ENCODE measurements at regions not wholly inside any gene's neighbourhood (a gene's known extent, or its start where the extent isn't known, plus 50 kb on each side); places are given as distances from the start of the nearest gene placed in this dataset.

GRCh38 chr12:97711392-97711791, 248.8 kb downstream of the RMST start (continued):
- TF ChIP-seq, protein P1, sequence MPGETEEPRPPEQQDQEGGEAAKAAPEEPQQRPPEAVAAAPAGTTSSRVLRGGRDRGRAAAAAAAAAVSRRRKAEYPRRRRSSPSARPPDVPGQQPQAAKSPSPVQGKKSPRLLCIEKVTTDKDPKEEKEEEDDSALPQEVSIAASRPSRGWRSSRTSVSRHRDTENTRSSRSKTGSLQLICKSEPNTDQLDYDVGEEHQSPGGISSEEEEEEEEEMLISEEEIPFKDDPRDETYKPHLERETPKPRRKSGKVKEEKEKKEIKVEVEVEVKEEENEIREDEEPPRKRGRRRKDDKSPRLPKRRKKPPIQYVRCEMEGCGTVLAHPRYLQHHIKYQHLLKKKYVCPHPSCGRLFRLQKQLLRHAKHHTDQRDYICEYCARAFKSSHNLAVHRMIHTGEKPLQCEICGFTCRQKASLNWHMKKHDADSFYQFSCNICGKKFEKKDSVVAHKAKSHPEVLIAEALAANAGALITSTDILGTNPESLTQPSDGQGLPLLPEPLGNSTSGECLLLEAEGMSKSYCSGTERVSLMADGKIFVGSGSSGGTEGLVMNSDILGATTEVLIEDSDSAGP (CRISPR knock-in tag; IDR thresholded peaks at IDR 0.05) = no peak
- TF ChIP-seq RFX7 (CRISPR knock-in tag; IDR thresholded peaks at IDR 0.05) = no peak

DNA sequence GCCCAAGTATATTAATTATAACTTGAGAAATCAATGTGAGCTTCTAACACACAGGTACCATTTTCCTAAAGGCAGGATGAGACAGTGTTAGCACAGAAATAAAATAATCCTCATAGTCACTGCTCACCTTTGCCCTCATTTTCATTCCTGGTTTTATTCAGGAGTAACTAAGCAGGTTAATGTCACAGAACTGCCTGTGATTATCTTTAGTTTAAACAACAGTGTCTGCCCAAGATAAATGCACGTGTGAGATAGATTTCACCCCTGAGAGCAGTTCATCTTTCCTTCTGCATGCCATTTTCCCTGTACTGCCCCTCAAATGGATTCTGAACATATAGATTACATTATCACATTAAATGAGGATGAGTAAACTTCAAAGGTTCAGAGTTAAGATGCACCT, 250.7 kb downstream of the RMST start:
- ChIA-PET POLR2A (no interaction called here), CTCF (ENCODE audit: low intra/inter-chr PET ratio) (no interaction called here)
- no peak for ATAC-seq
- H3K4me1 ChIP-seq (replicated peaks in 1 of 2; ENCODE audit: control insufficient read depth in 2 of 2, insufficient read depth in 2 of 2, low read length in 2 of 2) = no peaks in the 10 kb centered on the region
- no peaks in the 10 kb centered on the region for H3K9me3 ChIP-seq (replicated peaks; ENCODE audit: control insufficient read depth, insufficient read depth, low read depth, low read length)
- H4K20me1 ChIP-seq (replicated peaks; ENCODE audit: control insufficient read depth, insufficient read depth, low read length) = no peaks in the 10 kb centered on the region
- no peaks in the 10 kb centered on the region for H3K79me2 ChIP-seq (ENCODE audit: control insufficient read depth, insufficient read depth, low read length)
- no peak overlapping the region for H2AFZ ChIP-seq (ENCODE audit: low read depth, low read length)
- no peak overlapping the region for H3K4me3 ChIP-seq
- BruUV-seq (replicated peaks) = no TSS peak
- no peaks in the 10 kb centered on the region for H3K36me3 ChIP-seq (ENCODE audit: control insufficient read depth, insufficient read depth, low read length)
- no peak overlapping the region for H3K27ac ChIP-seq (ENCODE audit: extremely low read depth, low read depth, low read length)
- H3K9ac ChIP-seq (ENCODE audit: insufficient read depth in 1 of 2, low read depth in 2 of 2, low read length in 2 of 2) = no peak overlapping the region
- no peak for DNase-seq (ENCODE audit: extremely low read depth in 1 of 4, low spot score in 3 of 4)
- no peaks in the 10 kb centered on the region for H3K9me1 ChIP-seq (ENCODE audit: control insufficient read depth, insufficient read depth, low read length)
- FAIRE-seq = no peak
- in situ Hi-C loops (cut with MboI) (no loop called here), intact Hi-C loops (cut with micrococcal nuclease) (no loop called here)
- no peaks in the 10 kb centered on the region for H3K27me3 ChIP-seq (ENCODE audit: control insufficient read depth in 2 of 2, insufficient read depth in 2 of 2, low read length in 2 of 2)
- WGBS (ENCODE audit: insufficient coverage, low coverage, missing lambda C conversion rate) = 0% methylated on average over 1 of the region's 1 CpG
- no peak for TF ChIP-seq RBM15 (IDR thresholded peaks at IDR 0.05; ENCODE audit: insufficient read depth, low read length)
- no peak for TF ChIP-seq NR1H2 (CRISPR knock-in tag; IDR thresholded peaks at IDR 0.05)
- TF ChIP-seq EWSR1 (IDR thresholded peaks at IDR 0.05; ENCODE audit: borderline replicate concordance, low read depth, partially characterized antibody) = no peak
- H3K4me2 ChIP-seq (ENCODE audit: insufficient read depth, low read length) = no peak overlapping the region

Data from K562 (cell line).